NCI-H1092 treated with DMSO at 0.1 percent for 48 hours (cell line): ENCODE measurements at regions not wholly inside any gene's neighbourhood (a gene's known extent, or its start where the extent isn't known, plus 50 kb on each side); places are given as distances from the start of the nearest gene placed in this dataset.
"Not testable (repeated sequence)": the region's sequence is repeated elsewhere in the genome, so short reads cannot be mapped to it uniquely, and the experiment has no call there.

Experiments used
- DNase-seq: peaks from one replicate; lab custom pipeline; 2025; lab: John Stamatoyannopoulos, UW

- DNase-seq = no peak
These were observed 2003.8 kb upstream of the CDH9 start for GRCh38 chr5:29042152-29042551.

DNA sequence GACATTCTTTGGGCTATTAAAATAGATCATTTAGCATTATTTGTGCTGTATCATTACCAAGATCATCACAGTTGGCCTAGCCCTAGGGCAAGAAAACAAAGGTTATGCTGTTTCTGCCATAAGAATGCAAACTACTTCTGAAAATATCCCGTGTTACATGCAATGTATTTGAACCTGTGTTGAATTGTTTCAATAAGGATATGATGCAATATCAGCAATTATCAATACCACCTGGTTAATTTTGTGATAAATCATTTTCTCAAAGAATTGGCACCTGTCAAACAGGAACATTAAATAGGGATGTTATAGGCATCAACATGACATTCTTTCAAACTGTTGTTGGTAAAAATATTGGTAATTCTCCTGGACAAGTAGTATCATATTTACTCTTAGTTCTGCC lies 2002.0 kb upstream of the CDH9 start:
- no peak for DNase-seq

DNA sequence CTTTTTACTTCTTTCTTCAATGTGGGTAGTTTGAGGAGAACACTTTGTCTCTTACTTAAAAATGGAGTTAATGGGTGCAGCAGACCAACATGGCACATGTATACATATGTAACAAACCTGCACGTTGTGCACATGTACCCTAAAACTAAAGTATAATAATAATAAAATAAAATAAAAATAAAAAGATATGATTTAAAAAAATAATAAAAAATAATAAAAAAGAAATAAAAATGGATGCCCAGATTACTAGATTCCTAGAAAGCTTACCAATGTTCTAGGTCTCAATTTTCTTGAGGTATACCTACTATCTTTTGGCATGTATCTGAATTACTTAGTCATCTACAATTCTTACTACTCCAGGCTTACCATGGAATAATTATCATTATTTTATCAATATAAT lies 2001.6 kb upstream of the CDH9 start:
- no peak for DNase-seq

GRCh38 chr5:29037716-29038115 lies 1999.3 kb upstream of the CDH9 start:
- no peak for DNase-seq

- DNase-seq = no peak
These were observed 1985.7 kb upstream of the CDH9 start for GRCh38 chr5:29024052-29024451.

GRCh38 chr5:29023541-29023940 lies 1985.2 kb upstream of the CDH9 start:
- DNase-seq = no peak

DNA sequence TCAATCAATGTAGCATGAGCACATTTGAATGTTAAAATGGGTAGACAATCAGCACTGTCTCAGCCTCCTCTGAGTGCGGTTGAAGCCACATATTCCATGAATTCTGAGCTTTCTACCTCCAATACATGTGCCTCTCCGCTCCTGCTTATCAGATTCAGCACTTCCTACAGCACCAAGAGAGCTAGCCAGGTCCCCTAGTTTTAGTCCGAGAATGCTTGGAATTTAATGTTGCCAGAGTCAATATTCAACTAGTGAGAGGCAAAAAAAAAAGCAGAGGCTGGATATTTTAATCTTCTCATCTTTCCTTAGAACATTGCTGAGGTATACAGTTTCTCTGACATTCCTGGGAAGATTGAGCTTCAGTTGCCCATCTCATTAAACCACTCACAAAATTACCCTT lies 1979.1 kb upstream of the CDH9 start:
- no peak for DNase-seq

GRCh38 chr5:29016067-29016466 lies 1977.7 kb upstream of the CDH9 start:
- no peak for DNase-seq

GRCh38 chr5:29015523-29015922 lies 1977.1 kb upstream of the CDH9 start:
- DNase-seq = no peak

- no peak for DNase-seq
These were observed 1967.0 kb upstream of the CDH9 start for GRCh38 chr5:29005386-29005785.

GRCh38 chr5:29002481-29002880 lies 1964.1 kb upstream of the CDH9 start:
- DNase-seq = no peak

- no peak for DNase-seq
These were observed 1963.3 kb upstream of the CDH9 start for GRCh38 chr5:29001666-29002065.

- no peak for DNase-seq
These were observed 1946.3 kb upstream of the CDH9 start for GRCh38 chr5:28984639-28985038.

- DNase-seq = no peak
These were observed 1937.1 kb upstream of the CDH9 start for GRCh38 chr5:28975508-28975907.

DNA sequence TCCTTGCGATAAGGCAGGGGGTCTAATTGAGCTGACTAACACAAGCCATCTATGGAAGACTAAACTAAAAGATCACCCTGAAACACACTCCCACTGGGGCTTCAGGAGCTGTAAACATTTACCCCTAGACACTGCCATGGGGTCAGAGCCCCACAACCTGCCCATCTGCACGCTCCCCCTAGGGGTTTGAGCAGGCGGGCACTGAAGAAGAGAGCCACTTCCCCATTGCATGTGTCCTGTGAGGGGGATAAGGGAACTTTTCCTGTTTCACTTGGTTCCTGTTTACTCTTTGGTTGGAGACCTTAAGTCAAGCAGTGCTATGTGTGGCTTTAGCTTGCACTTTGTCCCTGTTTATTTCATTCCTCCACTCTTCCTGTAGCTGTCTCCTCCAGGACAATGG lies 1929.5 kb upstream of the CDH9 start:
- no peak for DNase-seq

- DNase-seq = no peak
These were observed 1923.4 kb upstream of the CDH9 start for GRCh38 chr5:28961816-28962215.

- DNase-seq = no peak
These were observed 1920.2 kb upstream of the CDH9 start for GRCh38 chr5:28958581-28958980.

GRCh38 chr5:28957450-28957849 lies 1919.1 kb upstream of the CDH9 start:
- DNase-seq = no peak

DNA sequence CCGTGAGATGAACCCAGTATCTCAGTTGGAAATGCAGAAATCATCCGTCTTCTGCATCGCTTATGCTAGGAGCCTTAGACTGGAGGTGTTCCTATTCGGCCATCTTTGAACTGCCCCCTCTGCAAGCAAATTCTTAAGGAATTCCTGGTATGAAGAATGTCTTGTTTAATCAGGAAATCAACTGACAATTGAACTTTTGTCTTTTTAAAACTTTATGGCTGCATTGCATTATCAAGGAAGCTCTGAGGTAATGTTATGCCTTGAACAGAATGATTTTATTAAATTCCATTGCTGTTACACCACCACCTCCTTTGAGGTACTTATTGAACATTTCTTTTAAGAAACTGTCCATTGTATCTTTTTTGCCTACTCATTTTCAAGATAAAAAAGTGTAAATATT lies 1915.7 kb upstream of the CDH9 start:
- DNase-seq = no peak

- DNase-seq = no peak
These were observed 1909.5 kb upstream of the CDH9 start for GRCh38 chr5:28947865-28948264.

DNA sequence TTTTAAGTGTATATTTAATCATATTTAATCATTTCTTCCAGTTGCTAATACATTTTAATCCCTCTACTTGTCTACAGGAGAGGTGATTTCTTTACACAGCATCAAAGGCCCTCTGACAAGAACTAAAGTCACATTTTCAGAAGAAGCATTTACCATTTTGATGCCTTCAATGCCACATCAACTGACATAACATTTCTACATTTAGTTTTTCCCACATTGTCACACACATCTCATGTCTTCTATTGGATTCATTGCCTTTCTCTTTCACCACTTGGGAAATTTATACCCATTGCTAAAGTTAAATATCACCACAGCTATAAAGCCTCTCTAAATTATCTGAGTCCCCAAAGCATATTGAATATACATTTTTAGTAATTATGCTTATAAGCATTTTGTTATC lies 1907.5 kb upstream of the CDH9 start:
- no peak for DNase-seq

DNA sequence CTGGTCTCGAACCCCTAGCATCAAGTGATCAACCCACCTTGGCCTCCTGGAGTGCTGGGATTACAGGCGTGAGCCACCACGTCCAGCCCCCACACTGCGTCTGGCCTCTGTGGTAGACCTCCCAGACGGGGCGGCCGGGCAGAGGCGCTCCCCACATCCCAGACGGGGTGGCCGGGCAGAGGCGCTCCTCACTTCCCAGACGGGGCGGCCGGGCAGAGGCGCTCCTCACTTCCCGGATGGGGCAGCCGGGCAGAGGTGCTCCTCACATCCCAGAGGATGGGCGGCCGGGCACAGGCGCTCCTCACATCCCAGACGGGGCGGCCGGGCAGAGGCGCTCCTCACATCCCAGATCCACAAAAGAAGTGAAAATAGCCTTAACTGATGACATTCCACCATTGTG lies 1891.0 kb upstream of the CDH9 start:
- DNase-seq = not testable (repeated sequence)

GRCh38 chr5:28928327-28928790 lies 1890.0 kb upstream of the CDH9 start:
- DNase-seq = not testable (repeated sequence)

- DNase-seq = no peak
These were observed 1889.4 kb upstream of the CDH9 start for GRCh38 chr5:28927559-28928326.
